PC-3 (cell line): ENCODE measurements at regions not wholly inside any gene's neighbourhood (a gene's known extent, or its start where the extent isn't known, plus 50 kb on each side); places are given as distances from the start of the nearest gene placed in this dataset.

Experiments used
- CTCF ChIP-seq: fragments of 300-600 bp; sonication (generic); conservative IDR thresholded peaks from 2 replicates; pipeline ENCODE4 v1.5.1; 2017; ENCODE audit warnings: antibody characterized with exemption, low read depth, mild to moderate bottlenecking, low read length
- EZH2 ChIP-seq: fragments of 300-600 bp; sonication (generic); IDR thresholded peaks from one replicate; pipeline ENCODE4 v1.6.1; 2017; ENCODE audit warnings: antibody characterized with exemption, mild to moderate bottlenecking, low read length; ENCODE audit not compliant: unreplicated experiment

- TF ChIP-seq CTCF (no peak), EZH2 (no peak)
Observed at GRCh38 chr6:113433335-113433991, 423.7 kb upstream of the MARCKS start.
